HCT116 (cell line): ENCODE measurements at regions not wholly inside any gene's neighbourhood (a gene's known extent, or its start where the extent isn't known, plus 50 kb on each side); places are given as distances from the start of the nearest gene placed in this dataset.

Experiments
- CBX3 ChIP-seq: IDR thresholded peaks from 2 replicates; pipeline ENCODE4 v1.6.1; 2012; ENCODE audit warnings: low read depth
- ELF1 ChIP-seq: IDR thresholded peaks from 2 replicates; pipeline ENCODE4 v1.6.1; 2012; ENCODE audit warnings: low read depth, borderline replicate concordance
- EZH2 ChIP-seq: fragments of 200-600 bp; sonication (generic); IDR thresholded peaks from 2 replicates; pipeline ENCODE4 v1.6.1; 2017; ENCODE audit warnings: antibody characterized with exemption, mixed run types
- POLR2A ChIP-seq: IDR thresholded peaks from 2 replicates; pipeline ENCODE4 v1.7.0; 2011; ENCODE audit warnings: borderline replicate concordance; ENCODE audit not compliant: insufficient read depth, insufficient read length; ENCODE audit errors: extremely low read depth
- POLR2AphosphoS5 ChIP-seq: IDR thresholded peaks from 2 replicates; pipeline ENCODE4 v1.6.1; 2011; ENCODE audit warnings: mild to moderate bottlenecking, low read depth, low read length, moderate library complexity
- YY1 ChIP-seq: IDR thresholded peaks from 2 replicates; pipeline ENCODE4 v1.6.1; 2011; ENCODE audit warnings: low read length, low read depth, moderate library complexity, mild to moderate bottlenecking; ENCODE audit not compliant: insufficient replicate concordance; ENCODE audit errors: extremely low read depth
- ZNF274 ChIP-seq: fragments of 200-500 bp; sonication (Bioruptor generic); IDR thresholded peaks from 2 replicates; pipeline ENCODE4 v1.6.1; 2014; ENCODE audit warnings: mild to moderate bottlenecking, low read depth, low read length, inconsistent platforms
- TF ChIP-seq, protein P1 (sequence below), 3 experiments: fragments of 200-600 bp in 1 of 3; sonication (generic) in 1 of 3; IDR thresholded peaks in 2 of 3; conservative IDR thresholded peaks in 1 of 3; 2 replicates each; pipeline ENCODE4 v1.5.1; 2012 to 2017; ENCODE audit warnings: low read depth in 2 of 3, low read length in 2 of 3, antibody characterized with exemption in 1 of 3, borderline replicate concordance in 1 of 3, control low read depth in 1 of 3, mild to moderate bottlenecking in 1 of 3, mixed read lengths in 1 of 3, mixed run types in 1 of 3, moderate library complexity in 1 of 3; ENCODE audit not compliant: insufficient read depth in 1 of 3
- TF ChIP-seq, protein P2 (sequence below): IDR thresholded peaks from 2 replicates; pipeline ENCODE4 v1.6.1; 2012
- TF ChIP-seq, protein P3 (sequence below): IDR thresholded peaks from 2 replicates; pipeline ENCODE4 v1.6.1; 2012
- TF ChIP-seq, protein P4 (sequence below): IDR thresholded peaks from 2 replicates; pipeline ENCODE4 v1.6.1; 2012; ENCODE audit warnings: low read depth

DNA sequence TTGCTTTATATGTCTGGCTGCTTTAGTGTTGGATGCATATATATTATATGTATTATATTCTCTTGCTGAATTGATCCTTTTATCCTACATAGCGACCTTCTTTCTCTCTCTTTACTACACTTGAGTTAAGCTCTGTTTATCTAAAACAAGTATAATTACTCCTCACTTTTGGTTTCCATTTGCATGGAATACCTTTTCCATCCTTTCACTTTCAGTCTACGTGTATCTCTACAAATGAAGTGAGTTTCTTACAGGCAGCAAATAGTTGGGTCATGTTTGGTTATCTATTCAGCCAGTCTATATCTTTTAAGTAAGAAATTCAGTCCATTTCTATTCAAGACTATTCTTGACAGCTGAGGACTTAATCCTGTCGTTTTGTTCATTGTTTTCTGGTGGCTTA is 167.5 kb upstream of the USP38 start:
- no peak for TF ChIP-seq POLR2A
- no peak for TF ChIP-seq ZNF274
- TF ChIP-seq, protein P1, sequence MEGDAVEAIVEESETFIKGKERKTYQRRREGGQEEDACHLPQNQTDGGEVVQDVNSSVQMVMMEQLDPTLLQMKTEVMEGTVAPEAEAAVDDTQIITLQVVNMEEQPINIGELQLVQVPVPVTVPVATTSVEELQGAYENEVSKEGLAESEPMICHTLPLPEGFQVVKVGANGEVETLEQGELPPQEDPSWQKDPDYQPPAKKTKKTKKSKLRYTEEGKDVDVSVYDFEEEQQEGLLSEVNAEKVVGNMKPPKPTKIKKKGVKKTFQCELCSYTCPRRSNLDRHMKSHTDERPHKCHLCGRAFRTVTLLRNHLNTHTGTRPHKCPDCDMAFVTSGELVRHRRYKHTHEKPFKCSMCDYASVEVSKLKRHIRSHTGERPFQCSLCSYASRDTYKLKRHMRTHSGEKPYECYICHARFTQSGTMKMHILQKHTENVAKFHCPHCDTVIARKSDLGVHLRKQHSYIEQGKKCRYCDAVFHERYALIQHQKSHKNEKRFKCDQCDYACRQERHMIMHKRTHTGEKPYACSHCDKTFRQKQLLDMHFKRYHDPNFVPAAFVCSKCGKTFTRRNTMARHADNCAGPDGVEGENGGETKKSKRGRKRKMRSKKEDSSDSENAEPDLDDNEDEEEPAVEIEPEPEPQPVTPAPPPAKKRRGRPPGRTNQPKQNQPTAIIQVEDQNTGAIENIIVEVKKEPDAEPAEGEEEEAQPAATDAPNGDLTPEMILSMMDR (IDR thresholded peaks at IDR 0.05 in 2 of 3, conservative IDR thresholded peaks at IDR 0.05 in 1 of 3; ENCODE audit: borderline replicate concordance in 1 of 3, insufficient read depth in 1 of 3, low read depth in 2 of 3, low read length in 2 of 3), result no peak
- no peak for TF ChIP-seq ELF1
- TF ChIP-seq, protein P2, sequence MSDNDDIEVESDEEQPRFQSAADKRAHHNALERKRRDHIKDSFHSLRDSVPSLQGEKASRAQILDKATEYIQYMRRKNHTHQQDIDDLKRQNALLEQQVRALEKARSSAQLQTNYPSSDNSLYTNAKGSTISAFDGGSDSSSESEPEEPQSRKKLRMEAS, result no peak
- TF ChIP-seq, protein P3, sequence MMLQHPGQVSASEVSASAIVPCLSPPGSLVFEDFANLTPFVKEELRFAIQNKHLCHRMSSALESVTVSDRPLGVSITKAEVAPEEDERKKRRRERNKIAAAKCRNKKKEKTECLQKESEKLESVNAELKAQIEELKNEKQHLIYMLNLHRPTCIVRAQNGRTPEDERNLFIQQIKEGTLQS, result no peak
- TF ChIP-seq EZH2, result no peak
- TF ChIP-seq POLR2AphosphoS5, result no peak
- no peak for TF ChIP-seq YY1
- TF ChIP-seq CBX3, result no peak
- TF ChIP-seq, protein P4, sequence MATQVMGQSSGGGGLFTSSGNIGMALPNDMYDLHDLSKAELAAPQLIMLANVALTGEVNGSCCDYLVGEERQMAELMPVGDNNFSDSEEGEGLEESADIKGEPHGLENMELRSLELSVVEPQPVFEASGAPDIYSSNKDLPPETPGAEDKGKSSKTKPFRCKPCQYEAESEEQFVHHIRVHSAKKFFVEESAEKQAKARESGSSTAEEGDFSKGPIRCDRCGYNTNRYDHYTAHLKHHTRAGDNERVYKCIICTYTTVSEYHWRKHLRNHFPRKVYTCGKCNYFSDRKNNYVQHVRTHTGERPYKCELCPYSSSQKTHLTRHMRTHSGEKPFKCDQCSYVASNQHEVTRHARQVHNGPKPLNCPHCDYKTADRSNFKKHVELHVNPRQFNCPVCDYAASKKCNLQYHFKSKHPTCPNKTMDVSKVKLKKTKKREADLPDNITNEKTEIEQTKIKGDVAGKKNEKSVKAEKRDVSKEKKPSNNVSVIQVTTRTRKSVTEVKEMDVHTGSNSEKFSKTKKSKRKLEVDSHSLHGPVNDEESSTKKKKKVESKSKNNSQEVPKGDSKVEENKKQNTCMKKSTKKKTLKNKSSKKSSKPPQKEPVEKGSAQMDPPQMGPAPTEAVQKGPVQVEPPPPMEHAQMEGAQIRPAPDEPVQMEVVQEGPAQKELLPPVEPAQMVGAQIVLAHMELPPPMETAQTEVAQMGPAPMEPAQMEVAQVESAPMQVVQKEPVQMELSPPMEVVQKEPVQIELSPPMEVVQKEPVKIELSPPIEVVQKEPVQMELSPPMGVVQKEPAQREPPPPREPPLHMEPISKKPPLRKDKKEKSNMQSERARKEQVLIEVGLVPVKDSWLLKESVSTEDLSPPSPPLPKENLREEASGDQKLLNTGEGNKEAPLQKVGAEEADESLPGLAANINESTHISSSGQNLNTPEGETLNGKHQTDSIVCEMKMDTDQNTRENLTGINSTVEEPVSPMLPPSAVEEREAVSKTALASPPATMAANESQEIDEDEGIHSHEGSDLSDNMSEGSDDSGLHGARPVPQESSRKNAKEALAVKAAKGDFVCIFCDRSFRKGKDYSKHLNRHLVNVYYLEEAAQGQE, result no peak
